GM20000 (cell line): ENCODE measurements at regions not wholly inside any gene's neighbourhood (a gene's known extent, or its start where the extent isn't known, plus 50 kb on each side); places are given as distances from the start of the nearest gene placed in this dataset.

Experiments used
- DNase-seq: peaks from one replicate; pipeline ENCODE4 v3.0.0; 2012; ENCODE audit warnings: low spot score
- TF ChIP-seq, protein P1 (sequence below): IDR thresholded peaks from 2 replicates; pipeline ENCODE4 v1.5.1; 2012; ENCODE audit warnings: mild to moderate bottlenecking, control low read depth; ENCODE audit errors: extremely low read depth, missing control alignments

DNA sequence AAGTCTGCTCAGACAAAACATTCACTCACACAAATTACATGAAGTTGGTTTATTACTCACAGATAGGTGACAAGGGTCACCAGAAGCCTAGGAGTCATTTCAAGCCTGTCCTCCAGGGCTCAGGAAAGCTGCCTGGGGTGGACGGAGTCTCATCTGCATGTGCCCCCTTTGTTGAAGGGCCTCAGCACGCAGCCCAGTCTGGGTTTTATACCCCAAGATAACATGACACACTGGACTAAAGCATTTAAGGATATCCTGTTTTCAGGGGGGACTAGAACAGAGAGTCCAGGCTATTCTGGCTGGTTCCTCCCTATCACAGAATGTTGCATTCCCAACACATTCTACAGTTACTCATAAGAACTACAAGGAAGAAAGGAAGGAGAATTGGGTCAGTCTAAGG lies 164.7 kb downstream of the MREG start:
- DNase-seq = no peak
- TF ChIP-seq, protein P1, sequence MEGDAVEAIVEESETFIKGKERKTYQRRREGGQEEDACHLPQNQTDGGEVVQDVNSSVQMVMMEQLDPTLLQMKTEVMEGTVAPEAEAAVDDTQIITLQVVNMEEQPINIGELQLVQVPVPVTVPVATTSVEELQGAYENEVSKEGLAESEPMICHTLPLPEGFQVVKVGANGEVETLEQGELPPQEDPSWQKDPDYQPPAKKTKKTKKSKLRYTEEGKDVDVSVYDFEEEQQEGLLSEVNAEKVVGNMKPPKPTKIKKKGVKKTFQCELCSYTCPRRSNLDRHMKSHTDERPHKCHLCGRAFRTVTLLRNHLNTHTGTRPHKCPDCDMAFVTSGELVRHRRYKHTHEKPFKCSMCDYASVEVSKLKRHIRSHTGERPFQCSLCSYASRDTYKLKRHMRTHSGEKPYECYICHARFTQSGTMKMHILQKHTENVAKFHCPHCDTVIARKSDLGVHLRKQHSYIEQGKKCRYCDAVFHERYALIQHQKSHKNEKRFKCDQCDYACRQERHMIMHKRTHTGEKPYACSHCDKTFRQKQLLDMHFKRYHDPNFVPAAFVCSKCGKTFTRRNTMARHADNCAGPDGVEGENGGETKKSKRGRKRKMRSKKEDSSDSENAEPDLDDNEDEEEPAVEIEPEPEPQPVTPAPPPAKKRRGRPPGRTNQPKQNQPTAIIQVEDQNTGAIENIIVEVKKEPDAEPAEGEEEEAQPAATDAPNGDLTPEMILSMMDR = no peak

DNA sequence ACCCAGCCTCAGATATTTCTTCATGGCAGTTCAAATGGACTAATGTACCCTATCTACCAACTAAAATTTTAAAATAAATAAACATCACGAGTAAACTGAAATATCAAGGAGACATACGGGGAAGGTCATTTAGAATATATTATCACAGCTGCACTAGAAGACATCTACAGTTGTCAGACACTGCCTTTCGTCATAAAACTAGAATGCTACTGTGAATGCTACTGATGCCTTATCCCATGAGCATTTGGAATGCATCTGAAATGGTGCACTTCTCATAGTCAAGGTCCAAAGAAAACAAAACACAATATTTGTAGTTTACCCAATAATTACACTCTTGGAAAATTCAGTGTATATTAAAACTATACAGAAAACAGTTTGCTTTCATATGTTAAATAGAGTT lies 165.2 kb downstream of the MREG start:
- no peak for DNase-seq
- TF ChIP-seq, protein P1 = no peak

DNA sequence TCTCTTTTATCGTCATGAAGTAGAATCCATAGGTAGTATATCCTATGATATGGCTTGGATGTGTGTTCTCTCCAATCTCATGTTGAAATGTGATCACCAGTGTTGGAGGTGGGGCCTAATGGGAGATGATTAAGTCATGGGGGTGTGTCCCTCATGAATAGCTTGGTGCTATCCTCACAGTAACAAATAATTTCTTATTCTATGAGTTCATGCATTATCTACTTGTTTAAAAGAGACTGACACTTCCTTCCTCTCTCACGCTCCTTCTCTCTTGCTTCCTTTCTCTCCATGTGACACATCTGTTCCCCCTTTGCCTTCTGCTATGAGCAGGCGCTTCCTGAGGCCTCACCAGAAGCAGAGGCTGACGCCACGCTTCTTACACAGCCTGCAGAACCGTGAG lies 165.6 kb downstream of the MREG start:
- TF ChIP-seq, protein P1 = no peak
- DNase-seq = no peak

DNA sequence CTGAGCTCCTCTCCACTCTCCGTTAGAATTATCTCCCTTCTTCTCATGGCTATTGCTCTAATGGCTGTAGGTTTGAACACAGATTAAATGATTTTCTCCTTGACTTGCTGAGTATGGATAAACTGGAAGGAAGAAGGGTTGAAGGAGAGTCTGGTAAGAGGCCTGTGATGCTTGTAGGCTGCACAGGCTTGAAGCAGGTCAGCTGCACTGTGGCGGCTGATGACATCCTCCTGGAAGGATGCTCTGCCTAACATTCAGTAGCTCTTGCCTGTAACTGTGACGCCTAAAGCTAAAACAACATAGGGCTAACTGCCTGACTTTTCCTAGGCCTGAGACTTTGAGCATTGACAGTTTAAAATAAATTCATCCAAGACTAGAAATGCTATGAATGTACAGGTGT lies 166.3 kb downstream of the MREG start:
- DNase-seq = no peak
- TF ChIP-seq, protein P1 = no peak

DNA sequence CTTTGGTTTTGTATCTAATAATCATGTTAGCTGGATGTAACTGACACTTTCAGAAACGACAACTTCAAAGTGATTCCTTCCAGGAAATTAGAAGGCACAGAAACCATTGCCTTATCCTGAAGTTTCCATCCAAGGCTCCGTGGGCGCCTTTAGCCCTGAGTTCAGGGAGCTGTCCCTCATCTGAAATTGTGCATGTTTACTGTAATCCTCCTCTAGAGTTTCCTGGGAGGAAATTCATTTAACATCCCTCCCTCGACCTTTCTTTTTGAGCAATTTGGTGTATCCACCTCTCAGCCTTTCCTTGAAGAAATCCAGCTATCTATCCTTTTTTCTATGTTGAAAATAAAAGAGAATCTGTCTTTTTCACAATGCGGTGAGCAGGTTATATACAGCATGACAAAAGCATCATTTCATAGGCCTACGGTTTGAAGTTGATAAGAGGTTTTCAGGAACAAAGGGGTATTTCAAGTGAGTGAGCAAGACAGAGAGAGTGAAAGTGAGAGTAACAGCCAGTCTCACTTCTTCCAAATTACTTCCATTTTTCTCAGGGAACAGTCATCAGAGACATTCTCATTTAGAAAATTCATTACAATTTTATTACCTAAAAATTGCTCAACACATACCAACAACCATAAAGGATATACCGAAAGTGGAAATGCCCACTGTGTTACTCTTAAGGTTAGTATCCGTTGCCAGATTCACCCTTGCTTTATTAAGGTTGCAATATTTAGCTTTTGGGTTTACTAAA lies 167.3 kb downstream of the MREG start:
- TF ChIP-seq, protein P1 = no peak
- peak; percentile 31 for DNase-seq

DNA sequence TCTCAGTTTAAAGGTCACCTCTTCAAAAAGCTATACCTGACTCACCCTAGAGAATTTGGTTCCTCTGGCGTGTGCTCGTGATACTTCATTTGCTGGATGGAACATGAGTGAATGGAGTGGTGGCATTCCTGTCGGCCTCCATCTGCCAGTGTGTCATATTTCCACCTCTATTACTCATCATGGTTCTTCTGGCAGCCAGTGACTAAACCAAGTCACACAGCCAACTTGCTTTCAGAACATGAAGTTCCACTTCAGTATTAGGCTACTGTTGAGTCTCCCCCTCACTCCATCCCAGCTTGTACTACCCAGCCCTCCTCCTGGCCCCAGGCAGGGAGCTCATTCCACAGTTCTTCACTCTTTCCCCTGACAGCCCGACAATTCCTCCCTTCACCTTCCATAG lies 169.8 kb downstream of the MREG start:
- DNase-seq = no peak
- TF ChIP-seq, protein P1 = no peak

DNA sequence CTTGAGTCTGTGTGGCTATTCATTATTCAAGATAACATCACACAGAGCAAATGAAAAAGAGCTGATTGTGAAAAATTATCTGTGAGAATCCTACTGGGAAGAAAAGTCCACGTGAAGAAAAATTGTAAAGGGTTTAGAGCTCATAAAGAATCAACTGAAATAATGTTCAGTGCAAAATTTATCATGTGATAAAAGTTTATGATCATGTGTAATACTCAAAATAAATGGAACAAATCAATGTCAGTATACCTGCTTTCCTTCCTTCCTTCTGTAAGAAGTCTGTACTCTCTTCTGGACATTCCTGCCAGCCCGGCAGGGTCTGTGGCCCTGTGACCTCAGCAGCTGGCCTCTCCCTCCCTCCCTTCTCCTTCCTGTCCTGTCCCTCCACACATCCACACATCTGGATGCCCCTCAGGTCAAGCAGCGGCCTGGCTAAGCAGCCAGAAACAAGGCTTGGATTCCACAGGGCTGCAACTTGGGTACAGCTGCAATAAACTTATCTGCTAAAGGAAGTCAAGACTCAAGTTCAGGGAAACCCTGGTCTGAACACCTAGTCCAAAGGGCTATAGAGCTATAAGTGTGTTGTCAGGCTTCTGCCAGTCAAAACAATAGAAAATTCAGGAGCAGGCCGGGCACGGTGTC lies 172.1 kb downstream of the MREG start:
- no peak for DNase-seq
- TF ChIP-seq, protein P1 = no peak
